ENCODE measurements at regions not wholly inside any gene's neighbourhood (a gene's known extent, or its start where the extent isn't known, plus 50 kb on each side); places are given as distances from the start of the nearest gene placed in this dataset.

DNA sequence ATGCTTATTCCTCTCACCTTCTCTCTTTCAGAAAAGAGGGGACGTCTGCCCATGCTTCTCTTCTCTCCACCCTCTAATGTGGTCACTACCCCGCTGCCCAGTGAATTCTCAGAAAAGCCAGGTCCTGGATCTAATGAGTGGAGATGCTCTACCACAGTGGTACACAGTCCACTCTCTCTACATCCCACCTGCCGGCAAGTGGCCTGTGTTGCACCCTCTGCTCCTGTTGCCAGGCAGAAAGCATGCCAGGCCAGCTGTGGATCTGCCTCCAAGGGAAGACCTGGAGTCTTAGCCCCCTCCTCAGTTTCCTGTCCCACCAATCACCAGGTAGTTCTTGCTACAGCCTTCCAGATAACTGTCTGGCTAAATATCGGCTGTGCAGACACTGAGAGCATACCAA, 71.2 kb upstream of the SPDL1 start:
- CTCF ChIA-PET = no interaction called here

GRCh38 chr5:169511708-169512107, 71.9 kb upstream of the SPDL1 start:
- TF ChIP-seq, protein P1, sequence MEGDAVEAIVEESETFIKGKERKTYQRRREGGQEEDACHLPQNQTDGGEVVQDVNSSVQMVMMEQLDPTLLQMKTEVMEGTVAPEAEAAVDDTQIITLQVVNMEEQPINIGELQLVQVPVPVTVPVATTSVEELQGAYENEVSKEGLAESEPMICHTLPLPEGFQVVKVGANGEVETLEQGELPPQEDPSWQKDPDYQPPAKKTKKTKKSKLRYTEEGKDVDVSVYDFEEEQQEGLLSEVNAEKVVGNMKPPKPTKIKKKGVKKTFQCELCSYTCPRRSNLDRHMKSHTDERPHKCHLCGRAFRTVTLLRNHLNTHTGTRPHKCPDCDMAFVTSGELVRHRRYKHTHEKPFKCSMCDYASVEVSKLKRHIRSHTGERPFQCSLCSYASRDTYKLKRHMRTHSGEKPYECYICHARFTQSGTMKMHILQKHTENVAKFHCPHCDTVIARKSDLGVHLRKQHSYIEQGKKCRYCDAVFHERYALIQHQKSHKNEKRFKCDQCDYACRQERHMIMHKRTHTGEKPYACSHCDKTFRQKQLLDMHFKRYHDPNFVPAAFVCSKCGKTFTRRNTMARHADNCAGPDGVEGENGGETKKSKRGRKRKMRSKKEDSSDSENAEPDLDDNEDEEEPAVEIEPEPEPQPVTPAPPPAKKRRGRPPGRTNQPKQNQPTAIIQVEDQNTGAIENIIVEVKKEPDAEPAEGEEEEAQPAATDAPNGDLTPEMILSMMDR (IDR thresholded peaks at IDR 0.05; ENCODE audit: insufficient read depth, low read length, missing control alignments) = no peak
- H3K4me3 ChIP-seq (ENCODE audit: low read depth, low read length) = no peak overlapping the region
- ChIA-PET POLR2A (no interaction called here), CTCF (no interaction called here)
- DNase-seq (ENCODE audit: low read depth, low spot score) = no peak

More for the DNA sequence above, 71.2 kb upstream of the SPDL1 start:
- no peak for DNase-seq (ENCODE audit: low read depth, low spot score)
- TF ChIP-seq, protein P1 (IDR thresholded peaks at IDR 0.05; ENCODE audit: insufficient read depth, low read length, missing control alignments) = no peak
- POLR2A ChIA-PET = no interaction called here
- H3K4me3 ChIP-seq (ENCODE audit: low read depth, low read length) = no peak overlapping the region

DNA sequence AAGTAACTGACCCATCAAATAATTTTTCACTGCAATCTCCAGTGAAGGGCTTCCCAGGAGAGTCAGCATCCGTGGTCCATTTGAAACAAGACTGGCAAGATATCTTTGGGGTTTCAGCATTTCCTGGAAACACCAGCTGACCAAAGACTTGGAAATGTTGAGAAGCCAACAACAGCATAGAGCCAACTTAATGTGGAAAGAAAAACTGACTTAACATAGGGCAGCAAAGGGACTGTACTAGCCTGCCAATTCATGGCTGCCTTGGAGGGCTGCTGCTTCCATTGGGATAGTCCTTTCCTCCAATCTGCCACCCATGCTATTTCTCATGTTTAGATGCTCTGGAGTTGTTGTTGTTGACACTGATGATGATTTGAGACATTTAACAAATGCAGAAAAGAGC, 76.5 kb upstream of the SPDL1 start:
- ChIA-PET CTCF (no interaction called here), POLR2A (no interaction called here)
- H3K4me3 ChIP-seq (ENCODE audit: low read depth, low read length) = no peak overlapping the region
- DNase-seq (ENCODE audit: low read depth, low spot score) = no peak
- TF ChIP-seq, protein P1 (IDR thresholded peaks at IDR 0.05; ENCODE audit: insufficient read depth, low read length, missing control alignments) = no peak

GRCh38 chr5:169503886-169504285, 79.7 kb upstream of the SPDL1 start:
- no peak for DNase-seq (ENCODE audit: low read depth, low spot score)
- no peak overlapping the region for H3K4me3 ChIP-seq (ENCODE audit: low read depth, low read length)
- POLR2A ChIA-PET = no interaction called here
- CTCF ChIA-PET = no interaction called here
- TF ChIP-seq, protein P1 (IDR thresholded peaks at IDR 0.05; ENCODE audit: insufficient read depth, low read length, missing control alignments) = no peak

- no peak for DNase-seq (ENCODE audit: low read depth, low spot score)
- H3K4me3 ChIP-seq (ENCODE audit: low read depth, low read length) = no peak overlapping the region
- ChIA-PET POLR2A (no interaction called here), CTCF (no interaction called here)
- TF ChIP-seq, protein P1 (IDR thresholded peaks at IDR 0.05; ENCODE audit: insufficient read depth, low read length, missing control alignments) = no peak
Measured at GRCh38 chr5:169499990-169500505, 83.5 kb upstream of the SPDL1 start.

DNA sequence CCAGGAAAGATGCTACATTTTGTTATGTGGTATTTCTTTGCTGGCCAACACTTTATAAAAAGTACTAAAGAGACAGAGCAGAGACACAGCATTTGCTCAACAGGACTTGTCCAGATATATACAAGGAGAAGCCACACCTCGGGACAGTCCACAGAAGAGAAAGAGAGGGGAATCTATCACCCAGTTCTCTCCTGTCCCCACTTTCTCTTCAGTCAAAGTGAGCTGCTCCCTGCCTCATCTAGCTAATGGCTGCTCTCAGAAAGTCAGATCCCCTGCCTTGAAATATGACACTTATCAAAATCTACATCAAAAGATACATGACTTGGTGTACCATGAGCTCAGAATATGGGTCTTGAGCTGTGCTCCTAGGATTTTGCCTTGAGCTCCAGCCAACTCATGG, 86.7 kb upstream of the SPDL1 start:
- TF ChIP-seq, protein P1 (IDR thresholded peaks at IDR 0.05; ENCODE audit: insufficient read depth, low read length, missing control alignments) = no peak
- ChIA-PET POLR2A (no interaction called here), CTCF (interaction anchor here (0.9 kb wide), 1 partner anchor 509 kb away, joined by 3 read pairs; no protein-coding TSS in a partner anchor)
- DNase-seq (ENCODE audit: low read depth, low spot score) = no peak
- H3K4me3 ChIP-seq (ENCODE audit: low read depth, low read length) = no peak overlapping the region

Data from AG04449 (cell line).